ENCODE measurements at regions not wholly inside any gene's neighbourhood (a gene's known extent, or its start where the extent isn't known, plus 50 kb on each side); places are given as distances from the start of the nearest gene placed in this dataset.

DNA sequence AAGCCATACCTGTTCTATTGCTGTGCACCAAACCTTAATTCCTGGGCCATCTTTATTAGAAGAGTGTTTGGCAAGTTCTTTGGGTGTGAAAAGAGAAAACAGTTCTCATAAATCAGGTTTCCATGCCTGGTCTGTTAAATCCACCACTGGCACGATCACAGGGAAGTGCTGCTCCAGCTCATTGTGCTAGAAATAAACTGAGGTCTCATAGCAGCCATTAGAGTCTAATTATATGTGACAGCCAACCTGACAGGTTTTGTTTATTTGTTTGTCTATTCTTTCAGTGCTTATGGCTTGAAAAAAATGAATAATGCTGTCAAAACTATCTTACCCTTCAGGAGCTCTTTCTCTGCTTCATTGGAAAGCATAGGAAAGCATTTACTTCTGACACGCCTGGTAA lies 147.1 kb upstream of the CNTN6 start:
- no peak for DNase-seq (ENCODE audit: low read depth in 1 of 2, low spot score in 1 of 2)
- TF ChIP-seq JUND (IDR thresholded peaks at IDR 0.05; ENCODE audit: low read depth) = no peak
- in situ Hi-C loops (cut with HindIII; ENCODE audit: low pct_unique_long_range_greater_than_20kb, low sequenced_read_pairs) = no loop called here

GRCh38 chr3:952906-953305 lies 139.9 kb upstream of the CNTN6 start:
- in situ Hi-C loops (cut with HindIII; ENCODE audit: low pct_unique_long_range_greater_than_20kb, low sequenced_read_pairs) = no loop called here
- DNase-seq (ENCODE audit: low read depth in 1 of 2, low spot score in 1 of 2) = no peak
- no peak for TF ChIP-seq JUND (IDR thresholded peaks at IDR 0.05; ENCODE audit: low read depth)

DNA sequence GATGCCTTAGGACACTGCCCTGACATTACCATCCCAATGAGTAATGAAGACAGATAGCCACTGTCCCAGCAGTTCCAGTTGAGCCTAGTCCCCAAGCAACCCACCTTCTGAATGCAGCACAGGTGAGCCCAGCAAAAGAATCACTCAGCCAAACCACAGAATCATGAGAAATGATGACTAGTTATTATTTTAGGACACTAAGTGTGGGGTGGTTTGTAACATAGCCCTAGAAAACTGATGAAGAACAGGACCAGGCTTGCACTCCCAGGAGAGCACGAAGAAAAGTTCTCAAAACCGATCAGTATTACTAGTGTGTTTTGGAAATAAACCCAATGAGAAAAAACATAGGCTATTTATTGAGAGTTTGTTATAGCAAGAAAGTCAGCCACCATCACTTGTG lies 129.6 kb upstream of the CNTN6 start:
- DNase-seq (ENCODE audit: low read depth in 1 of 2, low spot score in 1 of 2) = no peak
- TF ChIP-seq JUND (IDR thresholded peaks at IDR 0.05; ENCODE audit: low read depth) = no peak
- in situ Hi-C loops (cut with HindIII; ENCODE audit: low pct_unique_long_range_greater_than_20kb, low sequenced_read_pairs) = no loop called here

GRCh38 chr3:963755-964154 lies 129.1 kb upstream of the CNTN6 start:
- no peak for DNase-seq (ENCODE audit: low read depth in 1 of 2, low spot score in 1 of 2)
- in situ Hi-C loops (cut with HindIII; ENCODE audit: low pct_unique_long_range_greater_than_20kb, low sequenced_read_pairs) = no loop called here
- TF ChIP-seq JUND (IDR thresholded peaks at IDR 0.05; ENCODE audit: low read depth) = no peak

DNA sequence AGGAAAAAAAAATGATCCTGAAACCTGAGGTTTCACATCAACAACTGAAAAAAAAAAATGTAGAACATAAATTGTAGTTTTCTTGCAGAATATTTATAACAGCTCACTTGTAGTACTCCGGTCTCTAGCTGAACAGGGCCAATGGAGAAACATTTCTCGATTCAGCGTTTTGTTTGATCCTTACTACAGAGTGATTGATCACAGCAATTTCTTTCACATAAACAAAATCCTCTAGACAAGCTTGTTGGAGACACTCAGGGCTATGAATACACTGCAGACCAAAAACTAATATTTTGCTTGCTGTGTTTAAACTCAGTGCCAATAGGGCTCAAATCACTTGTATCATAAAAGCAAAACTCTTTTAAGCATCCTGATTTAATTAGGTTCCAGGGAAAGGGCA lies 127.0 kb upstream of the CNTN6 start:
- in situ Hi-C loops (cut with HindIII; ENCODE audit: low pct_unique_long_range_greater_than_20kb, low sequenced_read_pairs) = no loop called here
- no peak for TF ChIP-seq JUND (IDR thresholded peaks at IDR 0.05; ENCODE audit: low read depth)
- no peak for DNase-seq (ENCODE audit: low read depth in 1 of 2, low spot score in 1 of 2)

DNA sequence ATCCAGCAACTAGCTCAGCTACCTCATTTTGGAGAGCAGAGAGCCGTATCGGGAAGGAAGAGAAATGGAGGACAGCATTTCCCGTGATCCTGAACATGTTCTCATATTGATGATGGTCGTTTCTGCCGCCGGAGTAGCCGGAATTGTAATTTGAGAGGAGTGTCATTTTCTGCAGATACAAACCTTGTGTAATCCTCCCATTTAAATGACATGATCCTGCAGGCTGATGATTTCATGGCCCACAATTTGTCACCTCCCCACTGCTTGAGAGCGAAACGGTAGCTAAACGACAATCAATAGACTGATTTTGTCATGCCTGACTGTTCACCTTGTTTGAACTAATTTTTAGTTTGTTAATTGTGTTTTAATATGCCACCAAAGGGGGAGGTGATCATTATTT lies 126.5 kb upstream of the CNTN6 start:
- in situ Hi-C loops (cut with HindIII; ENCODE audit: low pct_unique_long_range_greater_than_20kb, low sequenced_read_pairs) = no loop called here
- no peak for DNase-seq (ENCODE audit: low read depth in 1 of 2, low spot score in 1 of 2)
- TF ChIP-seq JUND (IDR thresholded peaks at IDR 0.05; ENCODE audit: low read depth) = no peak

DNA sequence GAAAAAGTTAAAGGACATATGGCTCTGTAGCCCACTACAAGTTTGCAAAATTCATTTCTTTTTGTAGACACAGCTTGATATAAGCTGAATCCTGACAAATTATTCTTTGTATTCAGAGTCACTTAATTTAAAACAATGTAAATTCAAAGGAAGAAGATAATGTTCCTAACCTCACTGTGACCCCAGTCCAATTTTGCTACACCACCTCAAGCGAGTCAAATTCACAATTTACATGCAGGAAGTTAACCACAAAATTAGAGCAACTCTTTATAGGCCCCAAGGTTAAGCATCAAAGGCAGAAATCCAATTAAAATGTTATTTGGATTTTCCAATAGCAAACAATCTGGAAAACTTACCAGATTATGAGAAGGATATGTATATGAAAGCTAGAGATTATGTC lies 119.5 kb upstream of the CNTN6 start:
- no peak for TF ChIP-seq JUND (IDR thresholded peaks at IDR 0.05; ENCODE audit: low read depth)
- in situ Hi-C loops (cut with HindIII; ENCODE audit: low pct_unique_long_range_greater_than_20kb, low sequenced_read_pairs) = no loop called here
- no peak for DNase-seq (ENCODE audit: low read depth in 1 of 2, low spot score in 1 of 2)

- TF ChIP-seq JUND (IDR thresholded peaks at IDR 0.05; ENCODE audit: low read depth) = no peak
- in situ Hi-C loops (cut with HindIII; ENCODE audit: low pct_unique_long_range_greater_than_20kb, low sequenced_read_pairs) = no loop called here
- no peak for DNase-seq (ENCODE audit: low read depth in 1 of 2, low spot score in 1 of 2)
Observed at GRCh38 chr3:976006-976405, 116.8 kb upstream of the CNTN6 start.

GRCh38 chr3:981156-981555 lies 111.7 kb upstream of the CNTN6 start:
- in situ Hi-C loops (cut with HindIII; ENCODE audit: low pct_unique_long_range_greater_than_20kb, low sequenced_read_pairs) = no loop called here
- TF ChIP-seq JUND (IDR thresholded peaks at IDR 0.05; ENCODE audit: low read depth) = no peak
- no peak for DNase-seq (ENCODE audit: low read depth in 1 of 2, low spot score in 1 of 2)

DNA sequence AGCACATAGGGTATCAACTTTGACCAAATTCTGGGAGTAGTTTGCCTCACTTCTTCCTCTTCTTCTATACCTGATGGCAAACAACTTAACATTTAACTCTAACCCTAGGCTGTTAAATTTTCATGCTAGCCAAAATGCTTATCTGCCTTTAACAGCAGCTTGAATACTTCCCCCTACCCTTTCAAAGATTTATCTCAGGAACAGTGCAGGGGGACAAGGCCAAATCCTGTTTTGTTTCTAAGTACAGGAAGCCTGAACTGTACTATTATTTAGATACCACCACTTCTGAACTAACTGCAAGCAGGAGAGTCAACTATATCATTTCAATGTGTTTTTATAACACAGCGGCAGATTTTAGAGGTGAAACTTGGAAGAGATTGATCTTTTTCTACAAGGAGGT lies 104.0 kb upstream of the CNTN6 start:
- no peak for DNase-seq (ENCODE audit: low read depth in 1 of 2, low spot score in 1 of 2)
- TF ChIP-seq JUND (IDR thresholded peaks at IDR 0.05; ENCODE audit: low read depth) = no peak
- in situ Hi-C loops (cut with HindIII; ENCODE audit: low pct_unique_long_range_greater_than_20kb, low sequenced_read_pairs) = no loop called here

DNA sequence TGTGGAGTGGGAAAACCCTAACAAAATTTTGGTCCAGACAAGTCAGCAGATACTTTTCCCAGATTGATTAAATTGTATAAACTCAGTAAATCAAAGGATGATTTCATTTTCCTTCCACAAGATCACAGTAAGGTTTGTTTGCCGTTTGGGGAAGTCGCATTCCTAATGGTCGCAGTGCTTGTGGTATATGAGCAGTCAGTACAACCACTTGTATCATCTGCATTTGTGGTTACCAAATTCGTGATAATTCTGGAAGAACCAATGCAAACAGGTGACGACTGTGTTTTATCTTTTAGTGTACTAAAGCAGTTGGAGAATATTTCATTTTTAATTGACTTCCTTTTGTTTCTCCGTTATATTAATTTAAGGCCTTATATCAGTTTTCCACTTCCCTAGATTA lies 100.0 kb upstream of the CNTN6 start:
- no peak for TF ChIP-seq JUND (IDR thresholded peaks at IDR 0.05; ENCODE audit: low read depth)
- in situ Hi-C loops (cut with HindIII; ENCODE audit: low pct_unique_long_range_greater_than_20kb, low sequenced_read_pairs) = no loop called here
- DNase-seq (ENCODE audit: low read depth in 1 of 2, low spot score in 1 of 2) = no peak

- in situ Hi-C loops (cut with HindIII; ENCODE audit: low pct_unique_long_range_greater_than_20kb, low sequenced_read_pairs) = no loop called here
- no peak for DNase-seq (ENCODE audit: low read depth in 1 of 2, low spot score in 1 of 2)
- TF ChIP-seq JUND (IDR thresholded peaks at IDR 0.05; ENCODE audit: low read depth) = no peak
Observed at GRCh38 chr3:1002010-1002409, 90.8 kb upstream of the CNTN6 start.

GRCh38 chr3:1007866-1008265 lies 85.0 kb upstream of the CNTN6 start:
- TF ChIP-seq JUND (IDR thresholded peaks at IDR 0.05; ENCODE audit: low read depth) = no peak
- in situ Hi-C loops (cut with HindIII; ENCODE audit: low pct_unique_long_range_greater_than_20kb, low sequenced_read_pairs) = no loop called here
- DNase-seq (ENCODE audit: low read depth in 1 of 2, low spot score in 1 of 2) = no peak

DNA sequence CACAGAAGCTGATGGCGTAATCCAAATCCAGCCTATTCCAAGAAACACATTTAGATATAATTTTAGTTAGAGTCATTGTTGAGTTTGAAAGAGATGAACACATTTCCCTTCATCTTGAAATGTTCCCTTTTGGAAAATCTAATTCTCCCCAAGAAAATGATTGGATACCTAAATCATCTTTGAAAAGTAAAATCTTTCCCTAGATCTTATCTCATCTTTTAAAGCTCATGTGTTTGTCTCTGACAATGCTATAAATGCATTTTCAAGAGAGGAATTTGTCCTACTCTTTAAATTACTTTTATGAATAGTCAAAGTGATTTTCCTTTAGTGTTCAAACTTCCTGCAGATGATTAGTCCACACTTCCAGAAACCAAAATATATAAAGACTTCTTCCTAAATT lies 82.6 kb upstream of the CNTN6 start:
- DNase-seq (ENCODE audit: low read depth in 1 of 2, low spot score in 1 of 2) = no peak
- in situ Hi-C loops (cut with HindIII; ENCODE audit: low pct_unique_long_range_greater_than_20kb, low sequenced_read_pairs) = no loop called here

DNA sequence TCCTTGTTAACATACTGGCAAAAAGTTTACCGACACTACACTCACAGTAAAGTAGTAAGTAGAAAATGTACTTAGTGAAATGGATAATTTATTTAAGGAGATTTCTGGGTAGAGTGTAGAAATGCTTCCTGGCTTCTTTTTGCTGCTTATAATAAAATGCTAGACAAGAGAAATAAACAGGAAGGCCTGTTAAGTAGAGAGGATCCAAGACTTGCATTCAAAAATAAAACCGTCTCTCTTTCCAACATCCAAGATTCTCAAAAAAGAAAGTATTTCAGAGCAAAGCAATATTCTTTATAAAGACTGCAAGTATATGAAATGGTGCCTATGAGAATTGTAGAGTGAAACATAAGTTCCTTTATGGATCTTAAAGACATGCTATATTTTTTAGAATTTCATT lies 77.0 kb upstream of the CNTN6 start:
- no peak for TF ChIP-seq JUND (IDR thresholded peaks at IDR 0.05; ENCODE audit: low read depth)
- in situ Hi-C loops (cut with HindIII; ENCODE audit: low pct_unique_long_range_greater_than_20kb, low sequenced_read_pairs) = no loop called here
- no peak for DNase-seq (ENCODE audit: low read depth in 1 of 2, low spot score in 1 of 2)

More for the DNA sequence above, 82.6 kb upstream of the CNTN6 start:
- no peak for TF ChIP-seq JUND (IDR thresholded peaks at IDR 0.05; ENCODE audit: low read depth)
